Tibial nerve (tissue), 3 donors: ENCODE measurements at regions not wholly inside any gene's neighbourhood (a gene's known extent, or its start where the extent isn't known, plus 50 kb on each side); places are given as distances from the start of the nearest gene placed in this dataset.

ENCODE experiments used
- POLR2A ChIP-seq, 2 donors: fragments of 450-650 bp; IDR thresholded peaks; one replicate each; pipeline ENCODE4 v1.6.1; 2017; ENCODE audit warnings: antibody characterized with exemption in 2 of 2, mild to moderate bottlenecking in 2 of 2, moderate library complexity in 2 of 2
- TF ChIP-seq, protein P1 (sequence below), 5 experiments: fragments of 200-600 bp in 3 of 5; fragments of 450-650 bp in 2 of 5; sonication (generic) in 3 of 5; IDR thresholded peaks; one replicate each; pipeline ENCODE4 v1.5.1; 2016 to 2019; ENCODE audit warnings: antibody characterized with exemption in 5 of 5, mild to moderate bottlenecking in 3 of 5, moderate library complexity in 2 of 5

DNA sequence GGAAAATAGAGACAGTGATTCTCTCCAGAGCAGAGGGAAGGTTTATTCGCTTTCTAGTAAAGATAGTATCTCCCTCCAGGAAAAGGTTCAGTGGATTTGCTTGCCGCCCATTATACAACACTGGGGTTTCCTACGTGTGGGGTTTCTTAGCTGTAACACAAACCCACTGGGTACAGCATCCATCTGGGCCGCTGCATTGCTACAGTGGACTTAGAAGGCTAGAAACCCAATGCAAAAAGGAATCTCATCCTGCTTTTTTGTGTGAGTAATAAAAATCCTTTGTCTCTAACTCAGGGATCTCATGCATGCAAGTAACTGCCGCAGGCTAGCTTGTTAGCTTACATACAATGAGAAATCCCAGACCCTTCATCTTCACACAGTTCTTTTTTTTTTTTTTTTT is 67.1 kb upstream of the BCL2L14 start:
- TF ChIP-seq, protein P1, sequence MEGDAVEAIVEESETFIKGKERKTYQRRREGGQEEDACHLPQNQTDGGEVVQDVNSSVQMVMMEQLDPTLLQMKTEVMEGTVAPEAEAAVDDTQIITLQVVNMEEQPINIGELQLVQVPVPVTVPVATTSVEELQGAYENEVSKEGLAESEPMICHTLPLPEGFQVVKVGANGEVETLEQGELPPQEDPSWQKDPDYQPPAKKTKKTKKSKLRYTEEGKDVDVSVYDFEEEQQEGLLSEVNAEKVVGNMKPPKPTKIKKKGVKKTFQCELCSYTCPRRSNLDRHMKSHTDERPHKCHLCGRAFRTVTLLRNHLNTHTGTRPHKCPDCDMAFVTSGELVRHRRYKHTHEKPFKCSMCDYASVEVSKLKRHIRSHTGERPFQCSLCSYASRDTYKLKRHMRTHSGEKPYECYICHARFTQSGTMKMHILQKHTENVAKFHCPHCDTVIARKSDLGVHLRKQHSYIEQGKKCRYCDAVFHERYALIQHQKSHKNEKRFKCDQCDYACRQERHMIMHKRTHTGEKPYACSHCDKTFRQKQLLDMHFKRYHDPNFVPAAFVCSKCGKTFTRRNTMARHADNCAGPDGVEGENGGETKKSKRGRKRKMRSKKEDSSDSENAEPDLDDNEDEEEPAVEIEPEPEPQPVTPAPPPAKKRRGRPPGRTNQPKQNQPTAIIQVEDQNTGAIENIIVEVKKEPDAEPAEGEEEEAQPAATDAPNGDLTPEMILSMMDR (IDR thresholded peaks at IDR 0.05) = no peak
- no peak for TF ChIP-seq POLR2A (IDR thresholded peaks at IDR 0.05)
